Skin epidermis (tissue), 12 donors: ENCODE measurements at regions not wholly inside any gene's neighbourhood (a gene's known extent, or its start where the extent isn't known, plus 50 kb on each side); places are given as distances from the start of the nearest gene placed in this dataset.
"Not testable (repeated sequence)": the region's sequence is repeated elsewhere in the genome, so short reads cannot be mapped to it uniquely, and the experiment has no call there.

ENCODE experiments used
- H3K27ac ChIP-seq, 21 experiments: fragments of 200-600 bp; sonication (generic) in 11 of 21; one replicate each; pipeline ENCODE4 v1.5.0; 2020; ENCODE audit warnings: mild to moderate bottlenecking in 3 of 21, inconsistent platforms in 2 of 21, moderate library complexity in 2 of 21
- H3K4me3 ChIP-seq, 7 experiments: fragments of 200-600 bp; sonication (generic) in 2 of 7; one replicate each; pipeline ENCODE4 v1.5.0; 2020; ENCODE audit warnings: inconsistent platforms in 2 of 7, mild to moderate bottlenecking in 2 of 7, moderate library complexity in 1 of 7

DNA sequence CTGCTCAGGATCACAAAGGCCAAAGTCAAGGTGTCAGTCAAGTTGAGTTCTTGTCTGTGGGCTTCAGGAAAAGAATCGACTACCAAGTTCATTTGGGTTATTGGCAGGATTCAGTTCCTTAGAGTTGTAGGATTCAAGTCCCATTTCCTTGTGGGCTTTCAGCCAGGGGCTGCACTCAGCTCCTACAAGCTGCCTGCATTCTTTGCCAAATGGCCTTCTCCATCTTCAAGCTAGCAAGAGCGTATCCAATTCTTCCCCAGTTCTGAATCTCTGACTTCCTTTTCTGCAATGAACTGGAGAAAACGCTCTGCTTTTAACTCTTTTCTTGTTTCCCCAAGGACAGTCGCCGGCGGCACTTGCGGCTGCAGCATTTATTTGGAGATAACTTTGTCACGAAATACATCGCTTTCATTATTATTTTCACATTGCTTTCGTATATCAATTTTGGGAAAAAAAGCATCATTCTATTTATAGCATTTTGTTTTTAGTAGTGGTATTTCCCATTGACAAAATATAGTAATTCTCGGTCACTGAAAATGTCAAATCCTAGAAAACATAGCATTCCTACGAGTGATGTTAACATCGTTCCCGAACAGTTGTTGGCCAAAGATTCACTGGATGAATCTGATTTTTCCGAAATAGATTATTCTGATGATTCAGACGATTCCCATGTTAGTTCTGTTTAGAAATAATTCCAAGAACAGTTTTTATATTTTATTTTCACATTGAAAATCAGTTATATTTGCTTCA, 59.6 kb upstream of the SERPINE2 start:
- H3K4me3 ChIP-seq = no peak overlapping the region
- H3K27ac ChIP-seq = no peak overlapping the region

DNA sequence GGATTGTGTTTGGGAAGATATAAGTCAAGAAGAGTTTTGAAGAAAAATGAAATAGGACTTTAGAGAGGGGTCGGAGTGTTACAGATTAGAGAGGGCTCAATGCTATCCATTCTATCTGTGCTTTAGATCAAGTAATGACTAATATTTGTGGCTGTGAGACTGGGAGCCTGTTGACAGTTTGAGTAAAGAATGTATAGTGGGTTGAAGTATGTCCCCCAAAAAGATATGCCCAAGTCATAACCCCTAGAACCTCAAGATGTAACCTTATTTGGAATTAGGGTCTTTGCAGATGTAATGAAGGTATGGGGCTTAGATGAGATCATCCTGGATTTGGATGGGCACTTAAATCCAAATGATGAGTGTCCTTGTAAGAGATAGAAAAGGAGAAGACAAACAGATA, 55.3 kb upstream of the SERPINE2 start:
- no peak overlapping the region for H3K27ac ChIP-seq
- no peak overlapping the region for H3K4me3 ChIP-seq

DNA sequence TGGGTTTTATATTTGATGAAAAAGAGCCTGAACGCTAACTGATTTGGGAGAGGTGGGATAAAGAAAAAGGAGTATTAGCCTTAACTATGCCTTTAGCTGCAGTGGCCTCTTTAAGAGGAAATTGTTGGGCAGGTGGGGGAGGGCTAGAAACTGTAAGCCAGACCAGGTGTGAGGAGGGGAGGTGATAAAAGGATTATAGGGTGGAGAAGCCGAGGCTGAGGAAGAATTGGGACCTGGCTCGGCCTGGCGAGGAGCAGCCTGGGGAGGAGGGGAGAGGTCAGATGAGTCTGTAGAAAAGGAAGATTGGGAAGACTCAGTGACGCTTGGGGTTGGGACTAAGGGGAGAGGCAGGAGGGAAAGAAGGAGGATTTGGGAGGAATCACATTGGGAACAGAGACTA, 52.6 kb upstream of the SERPINE2 start:
- not testable (repeated sequence) for H3K27ac ChIP-seq, H3K4me3 ChIP-seq

DNA sequence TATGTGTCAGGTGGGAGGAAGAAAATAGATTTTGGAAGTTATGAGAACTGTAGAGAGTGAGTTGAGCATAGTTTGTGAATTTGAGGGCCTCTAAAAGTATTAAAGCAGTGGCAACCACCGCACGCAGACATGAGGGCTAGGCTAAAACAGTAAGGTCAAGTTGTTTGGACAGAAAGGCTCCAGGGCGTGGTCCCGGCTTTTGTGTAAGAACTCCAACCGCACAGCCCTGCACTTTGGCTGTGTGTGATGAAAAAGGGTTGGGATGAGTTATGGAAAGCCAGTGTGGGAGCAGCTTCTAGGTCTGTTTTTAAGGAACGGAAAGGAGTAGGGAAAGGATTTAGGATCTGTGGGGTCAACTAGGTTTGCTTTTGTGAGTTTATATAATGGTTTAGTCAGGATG, 50.5 kb upstream of the SERPINE2 start:
- not testable (repeated sequence) for H3K27ac ChIP-seq, H3K4me3 ChIP-seq
